MM.1S (cell line): ENCODE measurements at regions not wholly inside any gene's neighbourhood (a gene's known extent, or its start where the extent isn't known, plus 50 kb on each side); places are given as distances from the start of the nearest gene placed in this dataset.

Source experiments
- DNase-seq: peaks from one replicate; pipeline ENCODE4 v3.0.0-alpha.2; 2015
- H2AFZ ChIP-seq: fragments of 300-600 bp; sonication (generic); 2 replicates; pipeline ENCODE4 v1.6.0; 2016; ENCODE audit warnings: antibody characterized with exemption, low read length
- H3F3A ChIP-seq: fragments of 300-600 bp; sonication (generic); 2 replicates; pipeline ENCODE4 v1.6.1; 2016; ENCODE audit warnings: mild to moderate bottlenecking, antibody characterized with exemption, low read length, moderate library complexity, mixed read lengths; ENCODE audit not compliant: insufficient read depth
- H3K27ac ChIP-seq: fragments of 300-600 bp; sonication (generic); 2 replicates; pipeline ENCODE4 v1.5.1; 2016; ENCODE audit warnings: mild to moderate bottlenecking, low read length
- H3K27me3 ChIP-seq: fragments of 300-600 bp; sonication (generic); replicated peaks from 2 replicates; pipeline ENCODE4 v1.6.0; 2016; ENCODE audit warnings: low read length; ENCODE audit not compliant: insufficient read depth
- H3K36me3 ChIP-seq: fragments of 300-600 bp; sonication (generic); replicated peaks from 2 replicates; pipeline ENCODE4 v1.6.1; 2016; ENCODE audit warnings: mild to moderate bottlenecking, low read length, mixed read lengths; ENCODE audit not compliant: insufficient read depth
- H3K4me1 ChIP-seq: fragments of 300-600 bp; sonication (generic); 2 replicates; pipeline ENCODE4 v1.6.1; 2016; ENCODE audit warnings: low read length, mixed read lengths
- H3K4me2 ChIP-seq: fragments of 300-600 bp; sonication (generic); 2 replicates; pipeline ENCODE4 v1.6.0; 2016; ENCODE audit warnings: low read depth, low read length
- H3K4me3 ChIP-seq: fragments of 300-600 bp; sonication (generic); 2 replicates; pipeline ENCODE4 v1.5.1; 2016; ENCODE audit warnings: low read length, mixed read lengths
- H3K79me2 ChIP-seq: fragments of 300-600 bp; sonication (generic); 2 replicates; pipeline ENCODE4 v1.6.1; 2016; ENCODE audit warnings: mixed run types, low read length, mixed read lengths
- H3K9ac ChIP-seq: fragments of 300-600 bp; sonication (generic); 2 replicates; pipeline ENCODE4 v1.6.1; 2016; ENCODE audit warnings: low read length, mixed read lengths
- H3K9me2 ChIP-seq: fragments of 300-600 bp; sonication (generic); replicated peaks from 2 replicates; pipeline ENCODE4 v1.6.1; 2016; ENCODE audit warnings: mild to moderate bottlenecking, low read length, mixed read lengths; ENCODE audit not compliant: insufficient read depth
- H3K9me3 ChIP-seq: fragments of 300-600 bp; sonication (generic); replicated peaks from 2 replicates; pipeline ENCODE4 v1.6.1; 2016; ENCODE audit warnings: mild to moderate bottlenecking, low read length, mixed read lengths; ENCODE audit not compliant: insufficient read depth
- H4K20me1 ChIP-seq: fragments of 300-600 bp; sonication (generic); 2 replicates; pipeline ENCODE4 v1.6.1; 2016; ENCODE audit warnings: mild to moderate bottlenecking, low read length, moderate library complexity, mixed read lengths; ENCODE audit not compliant: insufficient read depth
- EZH2 ChIP-seq: fragments of 300-600 bp; sonication (generic); optimal IDR thresholded peaks from 2 replicates; pipeline ENCODE3; 2017; ENCODE audit warnings: low read depth, mild to moderate bottlenecking, antibody characterized with exemption, low read length, mixed read lengths
- EZH2phosphoT487 ChIP-seq: fragments of 300-600 bp; sonication (generic); IDR thresholded peaks from 2 replicates; pipeline ENCODE4 v1.6.1; 2018; ENCODE audit warnings: antibody characterized with exemption, low read length
- TF ChIP-seq, protein P1 (sequence below): fragments of 300-600 bp; sonication (generic); IDR thresholded peaks from 2 replicates; pipeline ENCODE4 v1.5.1; 2016; ENCODE audit warnings: antibody characterized with exemption, low read length, mixed read lengths

GRCh38 chr10:80753612-80754011, 215.9 kb downstream of the SH2D4B start:
- Histone ChIP-seq H3K4me3 (no peak overlapping the region), H3K36me3 (no peaks in the 10 kb centered on the region), H3K9me3 (no peaks in the 10 kb centered on the region), H3K79me2 (no peaks in the 10 kb centered on the region), H3K4me1 (no peaks in the 10 kb centered on the region), H4K20me1 (no peaks in the 10 kb centered on the region), H3K27me3 (no peaks in the 10 kb centered on the region), H2AFZ (no peak overlapping the region), H3K27ac (no peak overlapping the region), H3F3A (no peaks in the 10 kb centered on the region), H3K4me2 (no peak overlapping the region), H3K9ac (no peak overlapping the region), H3K9me2 (no peaks in the 10 kb centered on the region)
- DNase-seq, result no peak
- TF ChIP-seq, protein P1, sequence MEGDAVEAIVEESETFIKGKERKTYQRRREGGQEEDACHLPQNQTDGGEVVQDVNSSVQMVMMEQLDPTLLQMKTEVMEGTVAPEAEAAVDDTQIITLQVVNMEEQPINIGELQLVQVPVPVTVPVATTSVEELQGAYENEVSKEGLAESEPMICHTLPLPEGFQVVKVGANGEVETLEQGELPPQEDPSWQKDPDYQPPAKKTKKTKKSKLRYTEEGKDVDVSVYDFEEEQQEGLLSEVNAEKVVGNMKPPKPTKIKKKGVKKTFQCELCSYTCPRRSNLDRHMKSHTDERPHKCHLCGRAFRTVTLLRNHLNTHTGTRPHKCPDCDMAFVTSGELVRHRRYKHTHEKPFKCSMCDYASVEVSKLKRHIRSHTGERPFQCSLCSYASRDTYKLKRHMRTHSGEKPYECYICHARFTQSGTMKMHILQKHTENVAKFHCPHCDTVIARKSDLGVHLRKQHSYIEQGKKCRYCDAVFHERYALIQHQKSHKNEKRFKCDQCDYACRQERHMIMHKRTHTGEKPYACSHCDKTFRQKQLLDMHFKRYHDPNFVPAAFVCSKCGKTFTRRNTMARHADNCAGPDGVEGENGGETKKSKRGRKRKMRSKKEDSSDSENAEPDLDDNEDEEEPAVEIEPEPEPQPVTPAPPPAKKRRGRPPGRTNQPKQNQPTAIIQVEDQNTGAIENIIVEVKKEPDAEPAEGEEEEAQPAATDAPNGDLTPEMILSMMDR, result no peak
- TF ChIP-seq EZH2, result no peak
- TF ChIP-seq EZH2phosphoT487, result no peak

GRCh38 chr10:80755893-80756292, 218.2 kb downstream of the SH2D4B start:
- no peaks in the 10 kb centered on the region for H3K79me2 ChIP-seq
- DNase-seq, result no peak
- H3K9me2 ChIP-seq, result no peaks in the 10 kb centered on the region
- H2AFZ ChIP-seq, result no peak overlapping the region
- no peak for TF ChIP-seq EZH2phosphoT487
- TF ChIP-seq EZH2, result no peak
- TF ChIP-seq, protein P1, result no peak
- H3K4me3 ChIP-seq, result no peak overlapping the region
- H3K9ac ChIP-seq, result no peak overlapping the region
- no peaks in the 10 kb centered on the region for H3K36me3 ChIP-seq
- no peak overlapping the region for H3K4me2 ChIP-seq
- H3K27me3 ChIP-seq, result no peaks in the 10 kb centered on the region
- H3F3A ChIP-seq, result peaks cover 14% of the 10 kb centered on the region
- H3K4me1 ChIP-seq, result peaks cover 17% of the 10 kb centered on the region
- H3K9me3 ChIP-seq, result no peaks in the 10 kb centered on the region
- H4K20me1 ChIP-seq, result no peaks in the 10 kb centered on the region
- no peak overlapping the region for H3K27ac ChIP-seq

GRCh38 chr10:80759693-80760092, 222.0 kb downstream of the SH2D4B start:
- no peaks in the 10 kb centered on the region for H4K20me1 ChIP-seq
- no peak for TF ChIP-seq EZH2
- no peak for TF ChIP-seq EZH2phosphoT487
- TF ChIP-seq, protein P1, result no peak
- no peaks in the 10 kb centered on the region for H3K9me2 ChIP-seq
- peak overlapping the region; percentile 62; the same call in 1 of the 2 replicates for H3K27ac ChIP-seq
- peak overlapping the region; percentile 45; the same call in 1 of the 2 replicates for H3K4me2 ChIP-seq
- H3K4me3 ChIP-seq, result no peak overlapping the region
- H3K27me3 ChIP-seq, result no peaks in the 10 kb centered on the region
- H3K79me2 ChIP-seq, result no peaks in the 10 kb centered on the region
- H2AFZ ChIP-seq, result no peak overlapping the region
- H3K4me1 ChIP-seq, result peaks cover 26% of the 10 kb centered on the region
- H3K36me3 ChIP-seq, result no peaks in the 10 kb centered on the region
- no peaks in the 10 kb centered on the region for H3K9me3 ChIP-seq
- H3F3A ChIP-seq, result peaks cover 20% of the 10 kb centered on the region
- DNase-seq, result no peak
- no peak overlapping the region for H3K9ac ChIP-seq
